ENCODE measurements at regions not wholly inside any gene's neighbourhood (a gene's known extent, or its start where the extent isn't known, plus 50 kb on each side); places are given as distances from the start of the nearest gene placed in this dataset.

DNA sequence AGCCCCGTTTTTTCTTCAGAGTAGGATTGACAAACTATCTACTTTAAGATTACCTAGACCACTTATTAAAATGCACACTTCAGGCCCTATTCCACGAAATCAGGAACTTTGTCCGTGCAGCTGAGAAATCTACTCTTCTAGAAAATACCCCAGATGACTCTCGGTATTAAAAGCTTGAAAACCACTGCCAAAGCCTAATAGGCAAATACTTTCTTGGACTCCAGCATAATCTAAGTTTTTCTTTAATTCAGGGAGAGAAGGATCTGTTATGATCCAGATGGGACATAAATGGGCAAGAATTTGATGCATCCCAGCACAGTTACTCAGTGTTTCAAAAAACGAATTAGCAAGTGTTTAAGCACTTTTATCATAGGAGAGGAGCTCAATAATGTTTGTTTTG, 94.5 kb downstream of the TMX1 start:
- Histone ChIP-seq H3K9me3 (replicated peaks; ENCODE audit: control insufficient read depth, insufficient read depth, low read length) (no peaks in the 10 kb centered on the region), H3K36me3 (ENCODE audit: control insufficient read depth in 2 of 2, extremely low read depth in 1 of 2, insufficient read depth in 2 of 2, low read length in 2 of 2) (no peaks in the 10 kb centered on the region), H2AFZ (ENCODE audit: low read depth, low read length) (no peak overlapping the region), H3K9ac (replicated peaks; ENCODE audit: extremely low read depth, insufficient read depth, low read length) (no peak overlapping the region), H3K79me2 (ENCODE audit: control insufficient read depth, insufficient read depth, low read length) (no peaks in the 10 kb centered on the region), H3K9me1 (replicated peaks; ENCODE audit: control insufficient read depth, extremely low read depth, insufficient read depth, low read length) (no peaks in the 10 kb centered on the region), H3K4me1 (ENCODE audit: control insufficient read depth, extremely low read depth, insufficient read depth, low read length) (no peaks in the 10 kb centered on the region), H3K4me2 (ENCODE audit: insufficient read depth, low read length) (no peak overlapping the region), H3K27me3 (ENCODE audit: control insufficient read depth in 2 of 2, insufficient read depth in 2 of 2, low read length in 2 of 2) (no peaks in the 10 kb centered on the region), H4K20me1 (replicated peaks; ENCODE audit: control insufficient read depth, extremely low read depth, insufficient read depth, low read length) (no peaks in the 10 kb centered on the region), H3K27ac (ENCODE audit: insufficient read depth, low read depth, low read length) (no peak overlapping the region), H3K4me3 (replicated peaks in 1 of 3; ENCODE audit: insufficient read depth in 1 of 3, low read depth in 1 of 3, low read length in 3 of 3) (no peak overlapping the region)
- dilution Hi-C loops (cut with MboI; ENCODE audit: extremely low pct_ligation_motif_present, low sequenced_read_pairs), result no loop called here
- ChIA-PET POLR2A (no interaction called here), CTCF (interaction anchor here (0.7 to 1.0 kb wide), 2 partner anchors 9 to 22 kb away, joined by 3 read pairs; no protein-coding TSS in a partner anchor)
- FAIRE-seq, result no peak
- BruUV-seq (replicated peaks), result no TSS peak
- TF ChIP-seq FOS (IDR thresholded peaks at IDR 0.05; ENCODE audit: borderline replicate concordance, insufficient read depth, low read length), result no peak
- TF ChIP-seq POLR2A (IDR thresholded peaks at IDR 0.05; ENCODE audit: low read depth, low read length), result no peak
- intact Hi-C loops (cut with micrococcal nuclease), result no loop called here
- DNase-seq (ENCODE audit: low read depth, low spot score), result no peak

DNA sequence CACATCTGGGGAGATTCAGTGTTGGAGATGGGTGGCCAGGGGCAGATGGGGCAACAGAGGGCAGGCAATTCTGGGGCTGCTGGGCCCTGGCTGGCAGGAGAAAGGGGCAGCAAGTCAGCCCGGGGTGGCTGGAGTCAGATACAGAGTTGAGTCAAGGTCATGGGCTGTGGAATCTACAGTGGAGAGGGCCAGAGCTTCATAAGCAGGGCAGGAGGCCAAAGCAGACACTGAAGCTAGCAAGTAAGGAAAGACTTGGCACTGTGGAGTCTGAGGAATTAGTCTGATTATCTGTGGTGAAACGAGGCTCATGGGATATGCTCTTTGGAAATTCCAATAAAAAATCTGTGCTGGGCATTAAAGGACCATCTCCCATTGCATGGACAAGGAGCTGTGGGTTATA, 95.5 kb downstream of the TMX1 start:
- BruUV-seq (replicated peaks), result no TSS peak
- no peaks in the 10 kb centered on the region for H3K9me1 ChIP-seq (replicated peaks; ENCODE audit: control insufficient read depth, extremely low read depth, insufficient read depth, low read length)
- H3K9ac ChIP-seq (replicated peaks; ENCODE audit: extremely low read depth, insufficient read depth, low read length), result no peak overlapping the region
- H3K4me1 ChIP-seq (ENCODE audit: control insufficient read depth, extremely low read depth, insufficient read depth, low read length), result no peaks in the 10 kb centered on the region
- TF ChIP-seq MYC (IDR thresholded peaks at IDR 0.05; ENCODE audit: low read depth, low read length) (no peak), POLR2AphosphoS5 (IDR thresholded peaks at IDR 0.05; ENCODE audit: insufficient read depth, low read depth, low read length) (no peak), FOS (IDR thresholded peaks at IDR 0.05; ENCODE audit: borderline replicate concordance, insufficient read depth, low read length) (no peak), POLR2A (IDR thresholded peaks at IDR 0.05; ENCODE audit: low read depth, low read length) (no peak), JUN (IDR thresholded peaks at IDR 0.05; ENCODE audit: borderline replicate concordance, insufficient read depth, insufficient read length, low read depth) (no peak), EZH2 (IDR thresholded peaks at IDR 0.05; ENCODE audit: borderline replicate concordance, low read depth, low read length, severe bottlenecking) (no peak), GATA2 (IDR thresholded peaks at IDR 0.05; ENCODE audit: insufficient read depth, insufficient read length, low read depth, low read length) (no peak)
- TF ChIP-seq, protein P1, sequence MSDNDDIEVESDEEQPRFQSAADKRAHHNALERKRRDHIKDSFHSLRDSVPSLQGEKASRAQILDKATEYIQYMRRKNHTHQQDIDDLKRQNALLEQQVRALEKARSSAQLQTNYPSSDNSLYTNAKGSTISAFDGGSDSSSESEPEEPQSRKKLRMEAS (IDR thresholded peaks at IDR 0.05; ENCODE audit: insufficient read depth, insufficient read length), result no peak
- TF ChIP-seq, protein P2, sequence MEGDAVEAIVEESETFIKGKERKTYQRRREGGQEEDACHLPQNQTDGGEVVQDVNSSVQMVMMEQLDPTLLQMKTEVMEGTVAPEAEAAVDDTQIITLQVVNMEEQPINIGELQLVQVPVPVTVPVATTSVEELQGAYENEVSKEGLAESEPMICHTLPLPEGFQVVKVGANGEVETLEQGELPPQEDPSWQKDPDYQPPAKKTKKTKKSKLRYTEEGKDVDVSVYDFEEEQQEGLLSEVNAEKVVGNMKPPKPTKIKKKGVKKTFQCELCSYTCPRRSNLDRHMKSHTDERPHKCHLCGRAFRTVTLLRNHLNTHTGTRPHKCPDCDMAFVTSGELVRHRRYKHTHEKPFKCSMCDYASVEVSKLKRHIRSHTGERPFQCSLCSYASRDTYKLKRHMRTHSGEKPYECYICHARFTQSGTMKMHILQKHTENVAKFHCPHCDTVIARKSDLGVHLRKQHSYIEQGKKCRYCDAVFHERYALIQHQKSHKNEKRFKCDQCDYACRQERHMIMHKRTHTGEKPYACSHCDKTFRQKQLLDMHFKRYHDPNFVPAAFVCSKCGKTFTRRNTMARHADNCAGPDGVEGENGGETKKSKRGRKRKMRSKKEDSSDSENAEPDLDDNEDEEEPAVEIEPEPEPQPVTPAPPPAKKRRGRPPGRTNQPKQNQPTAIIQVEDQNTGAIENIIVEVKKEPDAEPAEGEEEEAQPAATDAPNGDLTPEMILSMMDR (IDR thresholded peaks at IDR 0.05; ENCODE audit: extremely low read depth in 1 of 2, insufficient read depth in 1 of 2, low read depth in 1 of 2, low read length in 2 of 2), result no peak
- dilution Hi-C loops (cut with MboI; ENCODE audit: extremely low pct_ligation_motif_present, low sequenced_read_pairs), result no loop called here
- no peaks in the 10 kb centered on the region for H3K27me3 ChIP-seq (ENCODE audit: control insufficient read depth in 2 of 2, insufficient read depth in 2 of 2, low read length in 2 of 2)
- H3K4me2 ChIP-seq (ENCODE audit: insufficient read depth, low read length), result no peak overlapping the region
- ChIA-PET POLR2A (no interaction called here), CTCF (interaction anchor here (1.0 kb wide), 1 partner anchor 8 kb away, joined by 3 read pairs; no protein-coding TSS in a partner anchor)
- intact Hi-C loops (cut with micrococcal nuclease), result no loop called here
- FAIRE-seq (no peak), DNase-seq (ENCODE audit: low read depth, low spot score) (no peak)
- H3K27ac ChIP-seq (ENCODE audit: insufficient read depth, low read depth, low read length), result no peak overlapping the region
- H3K36me3 ChIP-seq (ENCODE audit: control insufficient read depth in 2 of 2, extremely low read depth in 1 of 2, insufficient read depth in 2 of 2, low read length in 2 of 2), result no peaks in the 10 kb centered on the region
- no peak overlapping the region for H3K4me3 ChIP-seq (replicated peaks in 1 of 3; ENCODE audit: insufficient read depth in 1 of 3, low read depth in 1 of 3, low read length in 3 of 3)
- H4K20me1 ChIP-seq (replicated peaks; ENCODE audit: control insufficient read depth, extremely low read depth, insufficient read depth, low read length), result no peaks in the 10 kb centered on the region
- no peaks in the 10 kb centered on the region for H3K9me3 ChIP-seq (replicated peaks; ENCODE audit: control insufficient read depth, insufficient read depth, low read length)
- H3K79me2 ChIP-seq (ENCODE audit: control insufficient read depth, insufficient read depth, low read length), result no peaks in the 10 kb centered on the region
- no peak overlapping the region for H2AFZ ChIP-seq (ENCODE audit: low read depth, low read length)

All from endothelial cell of umbilical vein (primary cell).